H9 (cell line): ENCODE measurements at regions not wholly inside any gene's neighbourhood (a gene's known extent, or its start where the extent isn't known, plus 50 kb on each side); places are given as distances from the start of the nearest gene placed in this dataset.

Experiments
- DNase-seq: peaks from one replicate; pipeline ENCODE4 v3.0.0-alpha.2; 2017
- H2AFZ ChIP-seq: one replicate; pipeline ENCODE4 v1.6.1; 2013; ENCODE audit warnings: mild to moderate bottlenecking, low read length, control low read depth, moderate library complexity
- H2AK5ac ChIP-seq: 2 replicates; pipeline ENCODE4 v1.6.1; 2013; ENCODE audit warnings: low read length, control low read depth, mixed read lengths; ENCODE audit not compliant: insufficient read length
- H2BK120ac ChIP-seq: one replicate; pipeline ENCODE4 v1.6.1; 2013; ENCODE audit warnings: low read depth, mild to moderate bottlenecking, low read length, control low read depth, inconsistent platforms; ENCODE audit not compliant: poor library complexity, severe bottlenecking
- H2BK12ac ChIP-seq: 2 replicates; pipeline ENCODE4 v1.6.1; 2013; ENCODE audit warnings: low read length, control low read depth, mixed read lengths, low read depth; ENCODE audit not compliant: insufficient read length
- H2BK15ac ChIP-seq: 2 replicates; pipeline ENCODE4 v1.6.1; 2013; ENCODE audit warnings: low read depth, low read length, control low read depth
- H2BK20ac ChIP-seq: one replicate; pipeline ENCODE4 v1.6.1; 2013; ENCODE audit warnings: low read depth, mild to moderate bottlenecking, low read length, control low read depth, inconsistent platforms; ENCODE audit not compliant: poor library complexity, severe bottlenecking
- H2BK5ac ChIP-seq: 2 replicates; pipeline ENCODE4 v1.6.1; 2013; ENCODE audit warnings: low read length, control low read depth, mixed read lengths; ENCODE audit not compliant: insufficient read length
- H3K14ac ChIP-seq: 2 replicates; pipeline ENCODE4 v1.6.1; 2013; ENCODE audit warnings: low read length, control low read depth; ENCODE audit not compliant: insufficient read depth
- H3K18ac ChIP-seq: 2 replicates; pipeline ENCODE4 v1.6.1; 2013; ENCODE audit warnings: low read depth, mild to moderate bottlenecking, mixed read lengths, low read length, control low read depth; ENCODE audit not compliant: insufficient read length
- H3K23ac ChIP-seq: 2 replicates; pipeline ENCODE4 v1.6.1; 2013; ENCODE audit warnings: low read length, control low read depth, mixed read lengths, low read depth; ENCODE audit not compliant: insufficient read length
- H3K23me2 ChIP-seq: 2 replicates; pipeline ENCODE4 v1.6.1; 2013; ENCODE audit warnings: low read depth, mild to moderate bottlenecking, mixed read lengths, low read length, control low read depth; ENCODE audit not compliant: insufficient read length, poor library complexity, severe bottlenecking
- H3K27ac ChIP-seq: 2 replicates; pipeline ENCODE4 v1.5.1; 2013; ENCODE audit warnings: low read length, control low read depth, mixed read lengths, low read depth; ENCODE audit not compliant: insufficient read length
- H3K27me3 ChIP-seq: 2 replicates; pipeline ENCODE4 v1.6.1; 2013; ENCODE audit warnings: low read length, control low read depth, inconsistent platforms; ENCODE audit not compliant: insufficient read depth
- H3K4ac ChIP-seq: 2 replicates; pipeline ENCODE4 v1.6.1; 2013; ENCODE audit warnings: low read depth, mild to moderate bottlenecking, control low read depth, inconsistent platforms, low read length, moderate library complexity
- H3K4me1 ChIP-seq: 2 replicates; pipeline ENCODE4 v1.6.1; 2013; ENCODE audit warnings: low read length, control low read depth, inconsistent platforms; ENCODE audit not compliant: insufficient read depth
- H3K4me2 ChIP-seq: 2 replicates; pipeline ENCODE4 v1.6.1; 2013; ENCODE audit warnings: low read length, control low read depth, mixed read lengths; ENCODE audit not compliant: insufficient read length, insufficient read depth
- H3K56ac ChIP-seq: 2 replicates; pipeline ENCODE4 v1.6.1; 2013; ENCODE audit warnings: low read depth, mild to moderate bottlenecking, mixed read lengths, low read length, control low read depth; ENCODE audit not compliant: insufficient read length
- H3K79me1 ChIP-seq: 2 replicates; pipeline ENCODE4 v1.6.1; 2013; ENCODE audit warnings: low read depth, mild to moderate bottlenecking, moderate library complexity, low read length, control low read depth, inconsistent platforms; ENCODE audit not compliant: insufficient read depth, poor library complexity, severe bottlenecking
- H3K79me2 ChIP-seq: 2 replicates; pipeline ENCODE4 v1.6.1; 2013; ENCODE audit warnings: low read length, control low read depth, inconsistent platforms; ENCODE audit not compliant: insufficient read depth
- H3K9ac ChIP-seq: 2 replicates; pipeline ENCODE4 v1.6.1; 2013; ENCODE audit warnings: low read length, control low read depth, mixed read lengths; ENCODE audit not compliant: insufficient read length; ENCODE audit errors: extremely low read depth
- H3K9me3 ChIP-seq: one replicate; pipeline ENCODE4 v1.6.1; 2013; ENCODE audit warnings: low read depth, low read length, inconsistent platforms; ENCODE audit not compliant: control insufficient read depth
- H3T11ph ChIP-seq: one replicate; pipeline ENCODE4 v1.6.1; 2013; ENCODE audit warnings: mild to moderate bottlenecking, low read length, control low read depth, inconsistent platforms
- H4K20me1 ChIP-seq: one replicate; pipeline ENCODE4 v1.6.1; 2013; ENCODE audit not compliant: control insufficient read depth, insufficient read length, insufficient read depth
- H4K5ac ChIP-seq: 2 replicates; pipeline ENCODE4 v1.6.1; 2013; ENCODE audit warnings: low read depth, mild to moderate bottlenecking, mixed read lengths, low read length, control low read depth; ENCODE audit not compliant: insufficient read length
- H4K8ac ChIP-seq: replicated peaks from 2 replicates; pipeline ENCODE4 v1.6.1; 2013; ENCODE audit warnings: low read length, control low read depth, mixed read lengths, low read depth; ENCODE audit not compliant: insufficient read length
- H4K91ac ChIP-seq: 2 replicates; pipeline ENCODE4 v1.6.1; 2013; ENCODE audit warnings: low read depth, mild to moderate bottlenecking, moderate library complexity, mixed read lengths, low read length, control low read depth; ENCODE audit not compliant: insufficient read length
- H3K27ac Mint-ChIP-seq, 3 experiments: 2 replicates in 2 of 3; 3 replicates in 1 of 3; pipeline ENCODE4 v1.8.0; 2020 to 2021; ENCODE audit warnings: mixed read lengths in 3 of 3, mild to moderate bottlenecking in 1 of 3, moderate library complexity in 1 of 3
- H3K27me3 Mint-ChIP-seq: 2 replicates; pipeline ENCODE4 v1.8.0; 2021; ENCODE audit warnings: low read depth, mild to moderate bottlenecking, moderate library complexity, mixed read lengths
- H3K36me3 Mint-ChIP-seq, 3 experiments: 2 replicates in 2 of 3; 3 replicates in 1 of 3; pipeline ENCODE4 v1.8.0; 2020 to 2021; ENCODE audit warnings: low read depth in 3 of 3, mixed read lengths in 3 of 3; ENCODE audit not compliant: insufficient read depth in 1 of 3
- H3K4me1 Mint-ChIP-seq, 2 experiments: 2 replicates each; pipeline ENCODE4 v1.8.0; 2020; ENCODE audit warnings: mixed read lengths in 2 of 2
- H3K4me3 Mint-ChIP-seq, 2 experiments: 2 replicates in 1 of 2; 3 replicates in 1 of 2; pipeline ENCODE4 v1.8.0; 2020 to 2021; ENCODE audit warnings: mild to moderate bottlenecking in 2 of 2, mixed read lengths in 2 of 2, moderate library complexity in 1 of 2
- H3K9me3 Mint-ChIP-seq, 2 experiments: 2 replicates in 1 of 2; 3 replicates in 1 of 2; pipeline ENCODE4 v1.8.0; 2020; ENCODE audit warnings: mild to moderate bottlenecking in 2 of 2, mixed read lengths in 2 of 2, moderate library complexity in 1 of 2
- WGBS: extraction: QIAGEN DNeasy Blood & Tissue Kit; methylation state at CpG from one replicate; pipeline ENCODE4 v1.1.7; 2013; ENCODE audit warnings: missing lambda C conversion rate, low lambda C conversion rate, mixed read lengths; ENCODE audit not compliant: insufficient read length; ENCODE audit errors: extremely low coverage; 5-methylcytosine and 5-hydroxymethylcytosine counted together
- TF ChIP-seq, protein P1 (sequence below): fragments of 200-600 bp; sonication (generic); conservative IDR thresholded peaks from 3 replicates; pipeline ENCODE4 v1.8.0; 2021; ENCODE audit warnings: antibody characterized with exemption, mild to moderate bottlenecking

DNA sequence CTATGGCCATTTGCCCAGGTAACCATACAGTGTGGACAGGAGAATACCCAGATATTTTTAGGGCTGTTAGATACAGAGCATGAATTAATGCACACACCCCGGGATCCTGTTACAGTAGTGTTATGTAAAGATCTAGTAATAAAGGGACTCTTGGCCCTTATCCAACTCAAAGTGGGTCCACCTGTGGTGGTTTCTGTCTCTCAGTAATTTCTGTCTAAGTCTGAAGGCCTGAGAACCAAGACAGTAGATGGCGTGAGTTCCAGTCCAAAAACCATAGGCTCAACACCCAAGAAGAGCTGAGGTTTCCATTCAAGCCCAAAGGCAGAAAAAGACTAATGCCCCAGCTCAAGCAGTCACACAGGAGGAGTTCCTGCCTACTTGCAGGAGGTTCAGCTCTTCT is 277.7 kb downstream of the ZEB1 start:
- TF ChIP-seq, protein P1, sequence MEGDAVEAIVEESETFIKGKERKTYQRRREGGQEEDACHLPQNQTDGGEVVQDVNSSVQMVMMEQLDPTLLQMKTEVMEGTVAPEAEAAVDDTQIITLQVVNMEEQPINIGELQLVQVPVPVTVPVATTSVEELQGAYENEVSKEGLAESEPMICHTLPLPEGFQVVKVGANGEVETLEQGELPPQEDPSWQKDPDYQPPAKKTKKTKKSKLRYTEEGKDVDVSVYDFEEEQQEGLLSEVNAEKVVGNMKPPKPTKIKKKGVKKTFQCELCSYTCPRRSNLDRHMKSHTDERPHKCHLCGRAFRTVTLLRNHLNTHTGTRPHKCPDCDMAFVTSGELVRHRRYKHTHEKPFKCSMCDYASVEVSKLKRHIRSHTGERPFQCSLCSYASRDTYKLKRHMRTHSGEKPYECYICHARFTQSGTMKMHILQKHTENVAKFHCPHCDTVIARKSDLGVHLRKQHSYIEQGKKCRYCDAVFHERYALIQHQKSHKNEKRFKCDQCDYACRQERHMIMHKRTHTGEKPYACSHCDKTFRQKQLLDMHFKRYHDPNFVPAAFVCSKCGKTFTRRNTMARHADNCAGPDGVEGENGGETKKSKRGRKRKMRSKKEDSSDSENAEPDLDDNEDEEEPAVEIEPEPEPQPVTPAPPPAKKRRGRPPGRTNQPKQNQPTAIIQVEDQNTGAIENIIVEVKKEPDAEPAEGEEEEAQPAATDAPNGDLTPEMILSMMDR: no peak

More for the DNA sequence above, 277.7 kb downstream of the ZEB1 start:
- H3K4me3 Mint-ChIP-seq: no peak overlapping the region
- Histone ChIP-seq H4K5ac (no peak overlapping the region), H3K18ac (no peak overlapping the region), H3K9me3 (no peaks in the 10 kb centered on the region), H3K14ac (no peak overlapping the region), H3T11ph (no peak overlapping the region), H2AFZ (no peak overlapping the region), H2BK120ac (no peak overlapping the region), H3K4me2 (no peak overlapping the region), H2BK20ac (no peak overlapping the region), H3K79me1 (no peaks in the 10 kb centered on the region), H4K20me1 (no peaks in the 10 kb centered on the region), H2AK5ac (no peak overlapping the region), H4K91ac (no peak overlapping the region), H4K8ac (no peak overlapping the region), H2BK12ac (no peak overlapping the region), H3K4ac (no peak overlapping the region), H3K4me1 (no peaks in the 10 kb centered on the region), H3K56ac (no peak overlapping the region), H3K27me3 (no peaks in the 10 kb centered on the region), H3K79me2 (no peaks in the 10 kb centered on the region), H2BK15ac (no peak overlapping the region), H3K9ac (no peak overlapping the region), H3K23ac (no peak overlapping the region), H3K23me2 (no peaks in the 10 kb centered on the region), H2BK5ac (no peak overlapping the region), H3K27ac (no peak overlapping the region)
- no CpG with 5 or more reads among the region's 2 CpGs for WGBS
- H3K27me3 Mint-ChIP-seq: peaks cover 14% of the 10 kb centered on the region
- peaks cover 0 to 2% (median 0%) of the 10 kb centered on the region in 3 experiments; a peak in 1 of 7 replicates for H3K36me3 Mint-ChIP-seq
- H3K4me1 Mint-ChIP-seq: peaks cover 2 to 12% of the 10 kb centered on the region in 2 experiments
- no peak overlapping the region for H3K27ac Mint-ChIP-seq
- no peak for DNase-seq
- H3K9me3 Mint-ChIP-seq: peaks cover 5 to 9% of the 10 kb centered on the region in 2 experiments
